ENCODE measurements at regions not wholly inside any gene's neighbourhood (a gene's known extent, or its start where the extent isn't known, plus 50 kb on each side); places are given as distances from the start of the nearest gene placed in this dataset.
A peak's percentile ranks its signal among the peaks of the same experiment; 100 is the strongest.

DNA sequence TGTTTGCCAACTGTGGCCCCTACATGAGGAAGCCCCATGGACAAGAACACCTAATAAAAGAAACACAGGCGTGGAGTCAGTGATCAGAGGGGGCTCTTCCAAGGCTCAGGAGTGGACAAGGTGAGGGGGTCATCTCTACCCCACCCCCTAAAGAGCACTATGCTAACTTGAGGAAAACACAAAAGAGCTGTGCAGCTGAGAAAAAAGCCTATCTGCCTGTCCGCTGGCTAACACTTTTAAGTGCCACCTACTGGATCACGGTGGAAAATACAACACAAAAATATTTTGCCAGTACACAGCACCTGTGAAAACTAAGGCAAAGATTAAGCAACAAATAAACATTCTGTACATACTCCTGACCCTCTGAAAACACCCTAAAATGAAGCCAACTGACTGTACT lies 53.1 kb upstream of the COBL start:
- TF ChIP-seq CTCF (IDR thresholded peaks at IDR 0.05), result peak in 1 of 3 donors; percentile 34
- TF ChIP-seq POLR2A (IDR thresholded peaks at IDR 0.05), result no peak

Measured in breast epithelium (tissue), 3 donors.